Middle frontal gyrus (tissue), 1 donor: ENCODE measurements at regions not wholly inside any gene's neighbourhood (a gene's known extent, or its start where the extent isn't known, plus 50 kb on each side); places are given as distances from the start of the nearest gene placed in this dataset.

ENCODE experiments used
- DNase-seq: peaks from one replicate; pipeline ENCODE4 v3.0.0-alpha.2; 2015; ENCODE audit warnings: low spot score; ENCODE audit errors: extremely low spot score

GRCh38 chr17:62913991-62914570 lies 52.0 kb upstream of the TANC2 start:
- peak; percentile 34 for DNase-seq

GRCh38 chr17:62912363-62912762 lies 53.7 kb upstream of the TANC2 start:
- no peak for DNase-seq

- peak; percentile 73 for DNase-seq
Measured at GRCh38 chr17:62911114-62911513, 54.9 kb upstream of the TANC2 start.

GRCh38 chr17:62910277-62910676 lies 55.8 kb upstream of the TANC2 start:
- no peak for DNase-seq

- DNase-seq: no peak
Measured at GRCh38 chr17:62907961-62908360, 58.1 kb upstream of the TANC2 start.

GRCh38 chr17:62906881-62907280 lies 59.2 kb upstream of the TANC2 start:
- DNase-seq: no peak

- no peak for DNase-seq
Measured at GRCh38 chr17:62905233-62905632, 60.8 kb upstream of the TANC2 start.

- no peak for DNase-seq
Measured at GRCh38 chr17:62902531-62903220, 63.4 kb upstream of the TANC2 start.

- no peak for DNase-seq
Measured at GRCh38 chr17:62901544-62901943, 64.5 kb upstream of the TANC2 start.

- no peak for DNase-seq
Measured at GRCh38 chr17:62900096-62900495, 65.9 kb upstream of the TANC2 start.

- DNase-seq: no peak
Measured at GRCh38 chr17:62899361-62899760, 66.7 kb upstream of the TANC2 start.

- no peak for DNase-seq
Measured at GRCh38 chr17:62898239-62898864, 67.7 kb upstream of the TANC2 start.

GRCh38 chr17:62897706-62898105 lies 68.3 kb upstream of the TANC2 start:
- DNase-seq: no peak

- no peak for DNase-seq
Measured at GRCh38 chr17:62895320-62896301, 70.4 kb upstream of the TANC2 start.

GRCh38 chr17:62892870-62893338 lies 73.1 kb upstream of the TANC2 start:
- no peak for DNase-seq

GRCh38 chr17:62892061-62892675 lies 73.9 kb upstream of the TANC2 start:
- DNase-seq: no peak

- DNase-seq: no peak
Measured at GRCh38 chr17:62891659-62892058, 74.4 kb upstream of the TANC2 start.

- no peak for DNase-seq
Measured at GRCh38 chr17:62888765-62889164, 77.3 kb upstream of the TANC2 start.

- DNase-seq: no peak
Measured at GRCh38 chr17:62888148-62888547, 77.9 kb upstream of the TANC2 start.

- no peak for DNase-seq
Measured at GRCh38 chr17:62887437-62887836, 78.6 kb upstream of the TANC2 start.

- DNase-seq: no peak
Measured at GRCh38 chr17:62884781-62885180, 76.7 kb upstream of the MARCHF10 start.
